MM.1S (cell line): ENCODE measurements at regions not wholly inside any gene's neighbourhood (a gene's known extent, or its start where the extent isn't known, plus 50 kb on each side); places are given as distances from the start of the nearest gene placed in this dataset.

Experiments used
- DNase-seq: peaks from one replicate; pipeline ENCODE4 v3.0.0-alpha.2; 2015
- H2AFZ ChIP-seq: fragments of 300-600 bp; sonication (generic); 2 replicates; pipeline ENCODE4 v1.6.0; 2016; ENCODE audit warnings: antibody characterized with exemption, low read length
- H3F3A ChIP-seq: fragments of 300-600 bp; sonication (generic); 2 replicates; pipeline ENCODE4 v1.6.1; 2016; ENCODE audit warnings: mild to moderate bottlenecking, antibody characterized with exemption, low read length, moderate library complexity, mixed read lengths; ENCODE audit not compliant: insufficient read depth
- H3K27ac ChIP-seq: fragments of 300-600 bp; sonication (generic); 2 replicates; pipeline ENCODE4 v1.5.1; 2016; ENCODE audit warnings: mild to moderate bottlenecking, low read length
- H3K27me3 ChIP-seq: fragments of 300-600 bp; sonication (generic); replicated peaks from 2 replicates; pipeline ENCODE4 v1.6.0; 2016; ENCODE audit warnings: low read length; ENCODE audit not compliant: insufficient read depth
- H3K36me3 ChIP-seq: fragments of 300-600 bp; sonication (generic); replicated peaks from 2 replicates; pipeline ENCODE4 v1.6.1; 2016; ENCODE audit warnings: mild to moderate bottlenecking, low read length, mixed read lengths; ENCODE audit not compliant: insufficient read depth
- H3K4me1 ChIP-seq: fragments of 300-600 bp; sonication (generic); 2 replicates; pipeline ENCODE4 v1.6.1; 2016; ENCODE audit warnings: low read length, mixed read lengths
- H3K4me2 ChIP-seq: fragments of 300-600 bp; sonication (generic); 2 replicates; pipeline ENCODE4 v1.6.0; 2016; ENCODE audit warnings: low read depth, low read length
- H3K4me3 ChIP-seq: fragments of 300-600 bp; sonication (generic); 2 replicates; pipeline ENCODE4 v1.5.1; 2016; ENCODE audit warnings: low read length, mixed read lengths
- H3K79me2 ChIP-seq: fragments of 300-600 bp; sonication (generic); 2 replicates; pipeline ENCODE4 v1.6.1; 2016; ENCODE audit warnings: mixed run types, low read length, mixed read lengths
- H3K9ac ChIP-seq: fragments of 300-600 bp; sonication (generic); 2 replicates; pipeline ENCODE4 v1.6.1; 2016; ENCODE audit warnings: low read length, mixed read lengths
- H3K9me2 ChIP-seq: fragments of 300-600 bp; sonication (generic); replicated peaks from 2 replicates; pipeline ENCODE4 v1.6.1; 2016; ENCODE audit warnings: mild to moderate bottlenecking, low read length, mixed read lengths; ENCODE audit not compliant: insufficient read depth
- H3K9me3 ChIP-seq: fragments of 300-600 bp; sonication (generic); replicated peaks from 2 replicates; pipeline ENCODE4 v1.6.1; 2016; ENCODE audit warnings: mild to moderate bottlenecking, low read length, mixed read lengths; ENCODE audit not compliant: insufficient read depth
- H4K20me1 ChIP-seq: fragments of 300-600 bp; sonication (generic); 2 replicates; pipeline ENCODE4 v1.6.1; 2016; ENCODE audit warnings: mild to moderate bottlenecking, low read length, moderate library complexity, mixed read lengths; ENCODE audit not compliant: insufficient read depth
- EZH2 ChIP-seq: fragments of 300-600 bp; sonication (generic); optimal IDR thresholded peaks from 2 replicates; pipeline ENCODE3; 2017; ENCODE audit warnings: low read depth, mild to moderate bottlenecking, antibody characterized with exemption, low read length, mixed read lengths
- EZH2phosphoT487 ChIP-seq: fragments of 300-600 bp; sonication (generic); IDR thresholded peaks from 2 replicates; pipeline ENCODE4 v1.6.1; 2018; ENCODE audit warnings: antibody characterized with exemption, low read length
- TF ChIP-seq, protein P1 (sequence below): fragments of 300-600 bp; sonication (generic); IDR thresholded peaks from 2 replicates; pipeline ENCODE4 v1.5.1; 2016; ENCODE audit warnings: antibody characterized with exemption, low read length, mixed read lengths

DNA sequence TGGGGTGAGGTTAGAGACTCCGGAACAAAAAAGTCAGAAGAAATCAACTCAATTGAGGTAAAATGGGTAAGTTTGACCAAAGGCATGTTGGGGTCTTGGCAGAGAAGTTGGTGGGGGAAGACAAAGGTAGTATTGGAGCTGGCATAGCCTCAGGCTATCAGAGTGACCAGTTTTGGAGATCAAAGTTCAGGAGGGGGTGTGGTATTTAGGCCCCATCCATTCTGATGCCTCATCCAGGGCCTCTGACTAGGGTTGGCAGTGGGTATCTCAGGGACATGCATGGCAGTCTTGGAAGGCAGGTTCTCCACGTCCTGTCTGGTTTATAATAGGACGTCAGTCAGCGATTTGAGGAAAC, 73.2 kb upstream of the TRABD2B start:
- Histone ChIP-seq H2AFZ (no peak overlapping the region), H3K4me2 (no peak overlapping the region), H3K4me1 (no peaks in the 10 kb centered on the region), H3K36me3 (no peaks in the 10 kb centered on the region), H3K27ac (no peak overlapping the region), H3K4me3 (no peak overlapping the region), H3K9me2 (no peaks in the 10 kb centered on the region), H4K20me1 (no peaks in the 10 kb centered on the region), H3K9me3 (no peaks in the 10 kb centered on the region), H3K27me3 (no peaks in the 10 kb centered on the region), H3K79me2 (no peaks in the 10 kb centered on the region), H3F3A (no peaks in the 10 kb centered on the region), H3K9ac (no peak overlapping the region)
- TF ChIP-seq EZH2phosphoT487 (no peak), EZH2 (no peak)
- TF ChIP-seq, protein P1, sequence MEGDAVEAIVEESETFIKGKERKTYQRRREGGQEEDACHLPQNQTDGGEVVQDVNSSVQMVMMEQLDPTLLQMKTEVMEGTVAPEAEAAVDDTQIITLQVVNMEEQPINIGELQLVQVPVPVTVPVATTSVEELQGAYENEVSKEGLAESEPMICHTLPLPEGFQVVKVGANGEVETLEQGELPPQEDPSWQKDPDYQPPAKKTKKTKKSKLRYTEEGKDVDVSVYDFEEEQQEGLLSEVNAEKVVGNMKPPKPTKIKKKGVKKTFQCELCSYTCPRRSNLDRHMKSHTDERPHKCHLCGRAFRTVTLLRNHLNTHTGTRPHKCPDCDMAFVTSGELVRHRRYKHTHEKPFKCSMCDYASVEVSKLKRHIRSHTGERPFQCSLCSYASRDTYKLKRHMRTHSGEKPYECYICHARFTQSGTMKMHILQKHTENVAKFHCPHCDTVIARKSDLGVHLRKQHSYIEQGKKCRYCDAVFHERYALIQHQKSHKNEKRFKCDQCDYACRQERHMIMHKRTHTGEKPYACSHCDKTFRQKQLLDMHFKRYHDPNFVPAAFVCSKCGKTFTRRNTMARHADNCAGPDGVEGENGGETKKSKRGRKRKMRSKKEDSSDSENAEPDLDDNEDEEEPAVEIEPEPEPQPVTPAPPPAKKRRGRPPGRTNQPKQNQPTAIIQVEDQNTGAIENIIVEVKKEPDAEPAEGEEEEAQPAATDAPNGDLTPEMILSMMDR, result no peak
- DNase-seq, result no peak

DNA sequence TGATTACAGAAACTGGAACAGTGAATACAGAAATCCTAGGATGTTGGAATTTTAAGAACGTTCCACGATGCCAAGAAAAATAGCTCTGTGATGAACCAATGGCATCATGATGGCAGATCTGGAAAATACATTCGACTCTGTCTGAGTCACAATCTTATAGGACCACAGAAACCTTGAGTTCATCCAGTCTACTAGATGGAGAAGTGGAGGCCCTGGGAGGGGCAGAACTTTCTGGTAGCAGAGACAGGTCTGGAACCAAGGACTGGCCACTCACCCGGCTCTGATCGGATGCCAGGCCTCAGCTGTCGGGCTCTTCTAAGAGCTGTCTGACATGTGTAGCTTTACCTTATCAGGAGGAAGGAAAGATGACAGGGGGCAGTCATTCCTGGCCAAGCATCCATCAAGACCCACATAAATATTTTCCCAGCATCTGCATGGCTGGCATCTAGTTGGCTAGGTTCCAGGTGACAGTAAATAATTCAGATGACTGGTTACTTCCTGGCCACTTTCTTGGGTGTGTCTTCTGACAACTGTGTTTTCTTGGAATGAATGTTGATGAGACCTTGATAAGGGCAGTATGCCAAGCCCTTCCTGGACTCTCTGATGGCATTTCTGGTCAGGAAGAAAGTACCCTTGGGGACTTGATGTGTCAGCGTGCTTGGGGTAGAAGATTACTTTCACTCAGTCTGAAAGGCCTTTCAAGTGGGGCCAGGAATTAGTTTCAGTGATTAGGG, 72.6 kb upstream of the TRABD2B start:
- H3K9me2 ChIP-seq, result no peaks in the 10 kb centered on the region
- no peaks in the 10 kb centered on the region for H4K20me1 ChIP-seq
- no peaks in the 10 kb centered on the region for H3K36me3 ChIP-seq
- H2AFZ ChIP-seq, result no peak overlapping the region
- H3K27me3 ChIP-seq, result no peaks in the 10 kb centered on the region
- H3K4me1 ChIP-seq, result no peaks in the 10 kb centered on the region
- no peak for DNase-seq
- TF ChIP-seq EZH2, result no peak
- TF ChIP-seq, protein P1, result no peak
- H3K4me3 ChIP-seq, result no peak overlapping the region
- no peaks in the 10 kb centered on the region for H3K9me3 ChIP-seq
- no peak overlapping the region for H3K27ac ChIP-seq
- H3K4me2 ChIP-seq, result no peak overlapping the region
- H3K79me2 ChIP-seq, result no peaks in the 10 kb centered on the region
- H3K9ac ChIP-seq, result no peak overlapping the region
- no peaks in the 10 kb centered on the region for H3F3A ChIP-seq

DNA sequence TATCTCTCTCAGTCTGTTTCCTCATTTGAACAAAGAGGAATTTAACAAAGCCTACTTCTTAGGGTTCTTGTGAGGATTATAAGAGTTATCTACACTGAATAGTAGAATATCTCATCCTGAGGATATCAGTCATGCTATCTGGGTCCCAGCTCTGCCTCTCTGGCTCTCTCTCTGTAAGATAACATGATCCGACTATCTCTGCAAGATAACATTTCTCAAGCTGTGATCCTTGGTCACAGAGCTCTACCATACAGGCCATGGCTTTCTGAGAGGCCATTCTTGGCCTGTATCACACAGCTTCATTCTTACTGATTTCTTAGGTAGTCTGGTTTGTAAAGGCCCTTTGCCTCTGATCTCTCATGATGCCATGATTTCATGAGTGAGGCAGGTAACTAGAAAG, 71.0 kb upstream of the TRABD2B start:
- H2AFZ ChIP-seq, result no peak overlapping the region
- no peak overlapping the region for H3K9ac ChIP-seq
- DNase-seq, result no peak
- no peaks in the 10 kb centered on the region for H3K36me3 ChIP-seq
- no peaks in the 10 kb centered on the region for H3F3A ChIP-seq
- no peaks in the 10 kb centered on the region for H3K9me3 ChIP-seq
- no peaks in the 10 kb centered on the region for H3K9me2 ChIP-seq
- H3K79me2 ChIP-seq, result no peaks in the 10 kb centered on the region
- H3K4me3 ChIP-seq, result no peak overlapping the region
- no peak overlapping the region for H3K4me2 ChIP-seq
- H4K20me1 ChIP-seq, result no peaks in the 10 kb centered on the region
- no peak overlapping the region for H3K27ac ChIP-seq
- no peaks in the 10 kb centered on the region for H3K27me3 ChIP-seq
- no peaks in the 10 kb centered on the region for H3K4me1 ChIP-seq
- TF ChIP-seq EZH2phosphoT487 (no peak), EZH2 (no peak)
- TF ChIP-seq, protein P1, result no peak
